ENCODE measurements at regions not wholly inside any gene's neighbourhood (a gene's known extent, or its start where the extent isn't known, plus 50 kb on each side); places are given as distances from the start of the nearest gene placed in this dataset.
"Not testable (repeated sequence)": the region's sequence is repeated elsewhere in the genome, so short reads cannot be mapped to it uniquely, and the experiment has no call there.

GRCh38 chr14:105940534-105941225, 414.3 kb downstream of the TMEM121 start:
- no peak for TF ChIP-seq CTCF (conservative IDR thresholded peaks at IDR 0.05)
- H3K27ac ChIP-seq = no peak overlapping the region

DNA sequence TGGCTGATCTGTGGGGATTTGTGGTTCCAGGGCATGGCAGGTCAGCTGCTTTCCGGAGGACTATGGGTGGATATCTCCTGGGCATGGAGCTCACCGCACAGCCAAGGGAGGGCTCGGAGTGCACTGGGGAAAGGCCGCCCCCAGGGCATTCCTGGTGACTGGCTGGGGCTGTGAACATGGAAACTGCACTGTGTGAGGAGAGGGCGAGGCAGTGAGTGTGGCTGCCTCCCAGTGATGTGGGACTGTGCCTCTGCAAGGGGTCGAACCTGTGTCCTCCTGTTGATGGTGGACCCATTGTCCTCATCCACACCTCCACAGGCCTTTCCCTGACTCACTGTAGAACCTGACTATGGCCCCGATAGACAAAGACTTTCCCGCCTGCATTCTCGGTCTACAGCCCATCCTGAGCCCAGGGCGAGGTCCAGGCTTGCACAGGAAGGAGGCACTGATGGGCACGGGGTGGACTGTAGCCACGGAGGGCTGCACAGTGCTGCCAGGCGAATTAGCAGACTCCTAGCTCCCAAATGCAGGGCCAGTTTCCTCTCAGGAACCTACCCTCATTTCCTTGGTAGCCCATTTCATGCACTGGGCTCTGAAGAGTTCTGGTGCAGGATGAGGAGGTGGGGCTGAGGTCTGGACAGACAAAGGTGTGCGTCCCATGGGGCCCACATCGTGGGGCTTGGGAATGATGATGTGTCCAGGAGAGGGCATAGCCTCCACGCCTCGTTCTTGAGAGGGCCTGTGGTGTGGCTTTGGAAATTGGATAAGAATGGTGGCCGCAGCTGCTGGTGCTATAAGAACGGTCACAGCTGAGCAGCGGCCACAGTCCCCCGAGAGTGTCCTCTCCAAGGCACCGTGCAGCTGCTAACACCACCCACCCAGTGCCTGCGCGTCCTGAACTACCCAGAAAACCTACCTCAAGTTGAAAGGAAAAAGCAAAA, 415.1 kb downstream of the TMEM121 start:
- H3K27ac ChIP-seq = no peak overlapping the region
- no peak for TF ChIP-seq CTCF (conservative IDR thresholded peaks at IDR 0.05)

DNA sequence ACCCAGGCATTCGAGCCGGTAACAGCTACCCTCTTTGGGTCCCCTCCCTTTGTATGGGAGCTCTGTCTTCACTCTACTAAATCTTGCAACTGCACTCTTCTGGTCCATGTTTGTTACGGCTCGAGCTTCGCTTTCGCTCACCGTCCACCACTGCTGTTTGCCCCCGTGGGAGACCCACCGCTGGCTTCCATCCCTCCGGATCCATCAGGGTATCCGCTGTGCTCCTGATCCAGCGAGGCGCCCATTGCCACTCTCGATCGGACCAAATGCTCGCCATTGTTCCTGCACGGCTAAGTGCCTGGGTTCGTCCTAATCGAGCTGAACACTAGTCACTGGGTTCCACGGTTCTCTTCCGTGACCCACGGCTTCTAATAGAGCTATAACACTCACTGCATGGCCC, 416.3 kb downstream of the TMEM121 start:
- not testable (repeated sequence) for H3K27ac ChIP-seq

DNA sequence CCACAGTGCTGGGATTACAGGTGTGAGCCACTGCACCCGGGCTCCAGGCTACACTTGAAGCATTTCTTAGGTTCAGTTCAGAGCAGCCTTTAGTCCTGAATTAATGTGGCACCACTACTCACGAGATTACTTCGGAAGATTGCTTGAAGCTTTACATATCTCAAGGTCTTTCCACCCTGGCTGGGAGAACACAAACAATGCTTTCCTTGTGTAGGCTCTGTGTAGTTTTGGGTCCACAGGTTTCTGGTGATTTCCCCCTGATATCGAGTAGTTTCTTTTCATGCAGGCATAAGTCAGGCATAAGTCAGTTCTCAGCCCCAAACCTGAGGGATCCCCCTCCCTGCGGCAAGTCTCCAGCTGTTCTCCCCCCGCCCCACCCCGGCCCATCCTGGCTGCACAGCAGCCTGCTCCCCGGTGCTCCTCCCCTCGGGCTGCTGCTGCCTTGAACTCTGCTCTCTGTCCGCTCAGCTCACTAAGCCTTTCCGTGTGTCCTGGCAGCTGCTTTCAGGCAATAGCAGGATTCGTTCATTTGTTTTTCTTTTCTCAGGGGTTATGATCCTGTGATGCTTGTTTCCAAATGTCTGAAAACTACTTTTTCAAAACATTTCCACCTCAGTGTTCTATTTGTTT, 417.7 kb downstream of the TMEM121 start:
- no peak for TF ChIP-seq CTCF (conservative IDR thresholded peaks at IDR 0.05)
- H3K27ac ChIP-seq = no peak overlapping the region

DNA sequence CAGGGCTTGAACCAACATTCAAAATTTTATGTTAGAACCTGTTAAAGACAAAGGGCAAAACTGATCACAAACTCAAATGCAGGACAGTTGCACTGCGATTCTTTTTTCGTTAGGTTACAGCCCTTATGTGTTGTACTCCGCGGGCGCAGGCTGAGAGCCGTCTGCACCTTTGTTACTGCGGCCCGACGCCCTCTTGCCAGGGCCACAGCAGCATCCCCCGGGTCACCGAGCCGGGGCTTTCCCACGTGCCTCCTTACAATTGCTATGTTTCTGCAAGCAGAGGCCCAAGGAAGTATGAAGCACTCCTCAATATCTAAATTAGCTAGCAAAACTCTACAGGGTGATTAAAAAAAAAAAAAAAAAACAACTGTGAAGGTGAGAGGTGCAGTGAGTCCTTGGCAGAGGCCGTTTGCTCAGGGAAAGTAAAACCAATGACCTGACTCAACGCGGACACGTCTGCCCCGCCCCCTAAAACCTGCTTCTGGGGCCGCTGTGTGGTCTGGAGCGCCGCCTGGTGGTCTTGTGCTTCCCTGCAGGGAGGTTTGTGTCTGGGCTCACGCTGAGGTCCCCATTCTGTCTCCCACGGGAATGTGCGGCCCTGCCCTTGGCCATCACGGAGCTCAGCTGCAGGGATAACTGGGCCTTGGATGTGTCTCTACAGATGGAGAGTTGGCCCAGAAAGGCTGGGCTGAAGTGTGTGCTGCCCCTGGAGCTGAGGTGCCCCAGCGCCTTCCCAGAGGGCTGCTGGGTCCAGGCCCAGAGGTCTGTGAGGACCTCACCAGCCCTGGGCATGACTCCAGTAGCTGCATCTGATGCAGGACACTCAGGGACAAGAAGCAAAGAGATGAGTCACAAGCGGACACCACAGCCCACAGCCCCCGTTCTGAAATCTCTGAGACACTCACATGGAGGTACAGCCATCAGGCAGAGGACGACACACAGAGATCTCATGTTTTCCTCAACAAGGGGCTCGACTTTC, 418.5 kb downstream of the TMEM121 start:
- H3K27ac ChIP-seq = no peak overlapping the region
- TF ChIP-seq CTCF (conservative IDR thresholded peaks at IDR 0.05) = peak; percentile 92

DNA sequence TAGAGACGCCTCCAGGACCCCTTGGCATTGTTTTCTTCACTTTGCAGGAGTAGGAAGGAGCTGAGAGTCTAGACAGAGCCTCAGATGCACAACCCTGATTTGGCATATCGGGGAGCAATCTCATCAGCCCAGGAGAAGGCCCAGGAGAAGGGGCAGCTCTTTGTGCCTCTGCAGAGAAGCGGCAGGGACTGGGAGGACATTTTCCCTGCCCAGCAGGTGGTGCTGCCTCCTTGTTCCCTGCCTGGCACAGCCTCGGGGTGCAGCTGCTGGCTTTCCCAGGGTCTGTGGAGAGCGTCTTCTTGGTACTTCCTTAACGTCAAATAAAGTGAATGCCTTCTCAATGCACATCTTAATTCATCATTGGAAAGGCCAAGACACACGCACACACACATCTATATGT, 419.5 kb downstream of the TMEM121 start:
- TF ChIP-seq CTCF (conservative IDR thresholded peaks at IDR 0.05) = peak; percentile 62
- H3K27ac ChIP-seq = no peak overlapping the region

GRCh38 chr14:105947599-105947998, 421.2 kb downstream of the TMEM121 start:
- no peak for TF ChIP-seq CTCF (conservative IDR thresholded peaks at IDR 0.05)

GRCh38 chr14:105948955-105949354, 422.6 kb downstream of the TMEM121 start:
- not testable (repeated sequence) for H3K27ac ChIP-seq

More at GRCh38 chr14:105947599-105947998, 421.2 kb downstream of the TMEM121 start:
- no peak overlapping the region for H3K27ac ChIP-seq

DNA sequence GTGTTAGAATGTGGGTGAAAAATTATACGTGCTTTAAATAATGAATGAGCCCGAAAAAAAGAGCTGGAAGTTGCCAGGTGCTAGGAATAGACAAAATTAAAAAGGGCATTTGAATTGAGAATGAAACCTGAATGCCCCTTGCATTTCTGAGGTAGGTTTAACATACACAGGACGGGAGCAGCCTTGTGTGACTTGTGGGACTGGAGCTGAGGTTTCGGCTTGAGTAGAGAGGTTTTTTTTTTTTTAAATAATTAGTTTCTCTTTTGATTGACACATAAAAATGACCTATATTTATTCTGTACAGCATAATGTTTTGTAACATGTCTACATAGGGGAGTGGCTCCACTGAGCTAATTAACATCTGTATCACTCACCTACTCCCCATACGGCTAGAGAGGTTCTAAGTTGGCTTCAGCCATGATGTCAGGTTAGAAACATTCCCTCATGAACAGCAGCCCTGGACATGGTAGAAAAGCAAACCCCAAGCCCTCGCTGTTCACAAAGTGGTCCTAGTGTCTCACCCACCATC, 424.0 kb downstream of the TMEM121 start:
- not testable (repeated sequence) for H3K27ac ChIP-seq

All from VCaP (cell line).